ENCODE measurements at regions not wholly inside any gene's neighbourhood (a gene's known extent, or its start where the extent isn't known, plus 50 kb on each side); places are given as distances from the start of the nearest gene placed in this dataset.
"Not testable (repeated sequence)": the region's sequence is repeated elsewhere in the genome, so short reads cannot be mapped to it uniquely, and the experiment has no call there.

DNA sequence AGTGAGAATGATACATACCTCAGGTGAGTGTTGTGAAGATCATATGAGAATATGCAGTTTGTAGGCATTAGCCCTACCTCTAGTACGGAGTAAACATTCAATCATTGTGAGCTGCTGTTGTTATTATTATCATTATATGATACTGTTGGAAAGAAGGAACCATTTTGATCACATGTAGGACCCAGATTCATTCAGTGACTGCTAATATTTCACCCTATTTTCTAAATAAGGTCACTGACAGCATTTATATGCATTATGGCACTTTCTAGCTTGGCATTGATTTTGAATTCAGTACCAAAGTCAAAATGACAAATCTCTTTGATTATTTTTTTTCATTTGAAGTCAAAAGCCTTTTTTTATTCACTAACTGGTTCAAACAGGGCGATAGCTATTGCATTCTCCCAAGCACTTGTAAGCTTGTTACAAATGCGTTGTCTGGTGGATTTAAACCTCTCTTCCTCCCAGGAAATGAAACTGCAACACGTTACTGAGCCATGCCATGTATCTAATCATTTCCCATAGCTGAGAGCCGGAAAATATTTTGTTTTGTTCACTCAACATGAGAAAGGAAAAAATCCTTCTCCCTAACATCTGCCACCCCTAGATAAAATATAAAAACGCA lies 320.8 kb upstream of the SGCD start:
- DNase-seq (ENCODE audit: low read depth in 3 of 3, low spot score in 2 of 3): no peak

DNA sequence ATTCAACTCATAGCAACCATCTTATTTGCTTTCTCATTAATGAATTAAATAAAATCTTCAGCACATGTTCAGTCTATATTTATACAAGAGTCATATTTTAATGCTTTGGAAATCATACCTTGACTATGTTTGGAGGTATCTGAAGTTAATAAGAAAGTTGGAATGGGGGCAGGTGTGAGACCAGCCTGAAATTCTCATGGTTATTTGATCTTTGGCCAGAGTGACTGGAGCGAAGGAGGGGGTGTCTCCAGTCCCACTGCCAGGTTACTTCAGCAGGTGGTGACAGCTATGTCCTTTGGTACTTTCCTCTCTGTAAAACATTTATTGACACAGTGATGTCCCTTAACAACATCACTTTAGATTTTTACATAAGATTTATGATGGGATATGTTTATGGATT lies 318.1 kb upstream of the SGCD start:
- DNase-seq (ENCODE audit: low read depth in 3 of 3, low spot score in 2 of 3): no peak

GRCh38 chr5:156009583-156009982 lies 317.4 kb upstream of the SGCD start:
- no peak for DNase-seq (ENCODE audit: low read depth in 3 of 3, low spot score in 2 of 3)

- no peak for DNase-seq (ENCODE audit: low read depth in 3 of 3, low spot score in 2 of 3)
Measured at GRCh38 chr5:156015137-156015536, 311.8 kb upstream of the SGCD start.

DNA sequence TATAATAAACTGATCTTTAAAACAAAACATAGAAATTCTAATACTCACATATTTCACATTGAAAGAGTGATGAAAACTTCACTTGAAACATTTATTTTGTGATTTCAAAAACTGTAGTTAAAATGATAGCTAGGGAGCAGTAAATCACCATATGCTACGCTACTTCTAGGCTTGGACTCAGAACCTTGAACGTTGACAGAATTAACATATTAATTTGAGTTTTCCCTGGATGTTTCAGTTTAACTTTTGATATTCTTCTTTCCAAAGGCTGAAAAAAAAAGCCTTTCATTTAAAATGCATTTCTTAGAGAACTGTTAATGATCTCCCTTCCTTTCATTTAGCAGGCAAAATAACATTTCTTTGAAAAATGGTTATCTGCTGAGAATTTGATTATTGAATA lies 307.8 kb upstream of the SGCD start:
- no peak for DNase-seq (ENCODE audit: low read depth in 3 of 3, low spot score in 2 of 3)

DNA sequence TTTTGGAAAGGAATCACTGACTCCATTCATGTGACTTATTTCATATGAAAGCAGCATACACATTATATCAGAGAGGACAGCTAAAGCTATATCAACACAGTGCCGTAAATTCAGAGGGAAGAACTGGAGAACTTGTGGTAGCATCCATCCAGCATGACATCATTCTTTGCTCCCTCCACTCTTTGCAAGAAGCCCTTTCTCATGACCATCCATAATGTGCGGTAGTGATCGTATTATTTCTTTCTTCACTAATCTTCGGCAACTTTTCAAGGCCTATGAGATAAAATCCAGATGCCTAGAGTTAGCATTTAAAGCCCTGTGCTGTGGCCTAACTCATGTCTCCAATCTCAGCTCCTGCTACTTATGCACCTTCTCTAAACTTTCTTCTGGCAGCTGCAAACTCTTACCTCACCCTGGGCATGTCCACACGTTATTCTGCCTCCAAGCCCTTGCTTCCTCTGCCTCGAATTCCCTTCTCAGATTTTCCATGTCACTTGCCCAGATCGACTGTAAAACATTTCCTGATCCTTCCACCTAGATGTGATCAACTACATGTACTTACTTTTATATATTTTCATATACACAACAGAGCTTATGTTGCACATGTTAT lies 307.3 kb upstream of the SGCD start:
- no peak for DNase-seq (ENCODE audit: low read depth in 3 of 3, low spot score in 2 of 3)

- no peak for DNase-seq (ENCODE audit: low read depth in 3 of 3, low spot score in 2 of 3)
Measured at GRCh38 chr5:156020647-156021046, 306.3 kb upstream of the SGCD start.

DNA sequence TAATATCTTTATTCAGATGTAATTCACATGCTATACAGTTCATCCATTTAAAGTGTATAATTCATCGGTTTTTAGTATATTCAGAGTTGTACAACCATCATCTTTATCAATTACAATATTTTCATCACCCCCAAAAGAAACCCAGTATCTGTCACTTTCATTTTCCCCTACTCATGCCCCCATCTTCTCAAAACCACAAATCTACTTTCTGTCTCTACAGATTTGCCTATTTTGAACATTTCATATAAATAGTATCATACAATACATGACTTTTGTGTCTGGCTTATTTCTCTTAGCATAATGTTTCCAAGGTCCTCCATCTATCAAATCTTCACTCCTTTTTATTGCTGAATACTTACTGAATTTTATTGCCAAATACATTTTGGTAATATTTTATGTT lies 305.1 kb upstream of the SGCD start:
- no peak for DNase-seq (ENCODE audit: low read depth in 3 of 3, low spot score in 2 of 3)

DNA sequence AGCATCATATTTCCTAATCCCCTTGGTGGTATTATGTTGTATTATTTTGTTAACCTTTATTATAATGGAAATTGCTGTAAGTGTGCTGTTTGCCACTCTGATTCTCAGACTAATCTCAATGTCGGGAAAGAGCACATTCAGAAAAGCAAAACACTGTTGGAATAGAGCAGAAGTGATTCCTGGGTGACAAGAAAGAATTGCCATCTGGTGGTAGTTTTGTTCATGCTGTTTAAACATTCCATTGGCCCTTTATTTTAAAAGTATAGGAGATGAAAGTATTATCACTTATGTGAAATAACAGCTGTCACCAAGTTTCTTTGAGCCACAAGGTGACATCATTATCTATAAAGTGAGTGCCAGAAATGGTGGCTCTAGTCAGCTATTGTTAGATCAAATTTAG lies 301.3 kb upstream of the SGCD start:
- DNase-seq (ENCODE audit: low read depth in 3 of 3, low spot score in 2 of 3): no peak

DNA sequence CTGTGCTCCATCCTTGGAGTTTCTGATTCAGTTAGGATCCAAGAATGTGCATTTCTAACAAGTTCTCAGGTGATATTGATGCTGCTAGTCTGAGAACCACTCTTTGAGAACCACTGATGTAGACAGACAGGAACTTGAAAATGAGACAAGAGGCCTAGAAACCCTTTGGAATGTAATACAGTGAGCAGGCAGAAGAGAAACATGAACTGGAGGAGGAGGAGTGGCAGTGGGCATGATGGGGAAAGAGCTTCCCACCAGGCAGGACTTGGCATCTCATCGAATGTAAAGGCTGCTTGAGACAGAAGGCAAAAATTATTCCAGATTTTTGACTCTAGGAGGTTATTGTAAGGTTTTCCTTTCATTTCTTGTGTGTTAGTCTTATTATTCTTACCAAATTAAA lies 295.8 kb upstream of the SGCD start:
- no peak for DNase-seq (ENCODE audit: low read depth in 3 of 3, low spot score in 2 of 3)

- DNase-seq (ENCODE audit: low read depth in 3 of 3, low spot score in 2 of 3): no peak
Measured at GRCh38 chr5:156036640-156037039, 290.3 kb upstream of the SGCD start.

GRCh38 chr5:156037151-156037909 lies 289.6 kb upstream of the SGCD start:
- DNase-seq (ENCODE audit: low read depth in 3 of 3, low spot score in 2 of 3): no peak

GRCh38 chr5:156042726-156043125 lies 284.2 kb upstream of the SGCD start:
- no peak for DNase-seq (ENCODE audit: low read depth in 3 of 3, low spot score in 2 of 3)

DNA sequence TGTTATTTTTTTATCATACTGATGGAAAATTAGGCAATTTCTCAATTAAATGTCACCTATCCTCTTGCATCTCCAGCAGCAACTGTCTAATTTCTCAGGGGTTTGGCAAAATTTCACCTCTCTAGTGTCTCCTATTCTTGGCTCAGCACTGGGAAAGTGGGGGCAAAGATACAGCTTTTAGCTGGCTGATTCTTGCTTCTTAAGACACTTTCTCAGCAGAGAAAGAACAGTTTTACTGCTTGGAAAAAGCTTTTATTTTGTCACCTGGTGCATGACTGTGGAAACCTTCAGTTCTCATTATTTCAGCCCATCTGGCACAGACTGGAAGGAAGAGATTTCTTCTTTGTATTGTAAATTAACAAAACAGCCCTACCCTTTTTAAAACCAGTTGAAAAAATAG lies 283.6 kb upstream of the SGCD start:
- no peak for DNase-seq (ENCODE audit: low read depth in 3 of 3, low spot score in 2 of 3)

GRCh38 chr5:156051972-156052371 lies 275.0 kb upstream of the SGCD start:
- DNase-seq (ENCODE audit: low read depth in 3 of 3, low spot score in 2 of 3): no peak

GRCh38 chr5:156052656-156053055 lies 274.3 kb upstream of the SGCD start:
- DNase-seq (ENCODE audit: low read depth in 3 of 3, low spot score in 2 of 3): no peak

DNA sequence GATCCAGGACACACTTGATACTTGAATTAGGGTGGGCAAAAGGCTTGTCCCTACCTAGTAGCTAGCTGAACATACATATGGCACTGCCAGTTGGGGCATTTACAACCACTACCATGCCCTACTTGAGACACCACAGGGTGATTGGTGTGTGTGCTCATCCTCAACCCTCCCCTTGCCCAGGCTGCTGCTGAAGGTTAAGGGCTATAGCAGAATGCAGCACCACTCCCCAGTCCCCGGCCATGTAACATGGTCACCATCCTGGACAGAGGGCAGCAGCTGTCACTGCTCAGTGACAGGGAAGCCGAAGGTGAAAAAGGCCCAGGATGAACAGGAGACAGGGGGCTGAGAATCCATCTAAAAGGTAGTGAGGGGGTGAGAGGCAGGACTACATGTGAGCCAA lies 273.9 kb upstream of the SGCD start:
- no peak for DNase-seq (ENCODE audit: low read depth in 3 of 3, low spot score in 2 of 3)

DNA sequence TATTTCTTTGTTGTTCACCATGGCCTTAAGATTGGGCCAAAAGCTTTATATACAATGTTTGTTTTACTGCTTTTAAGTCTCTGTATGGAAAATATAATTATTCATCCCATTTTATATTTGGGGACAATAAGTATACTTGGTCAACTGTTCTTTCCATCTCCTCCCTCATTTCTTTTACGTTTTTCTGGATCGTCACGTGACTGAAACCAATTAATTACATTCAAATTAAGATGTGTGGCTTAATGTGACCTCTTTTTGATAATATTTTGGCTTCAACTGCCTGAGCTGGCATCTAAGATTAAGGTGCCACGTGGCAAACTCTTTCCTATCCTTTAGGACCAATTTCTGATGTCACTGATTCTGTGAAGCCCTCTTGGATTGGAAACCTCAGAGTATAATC lies 250.1 kb upstream of the SGCD start:
- no peak for DNase-seq (ENCODE audit: low read depth in 3 of 3, low spot score in 2 of 3)

- no peak for DNase-seq (ENCODE audit: low read depth in 3 of 3, low spot score in 2 of 3)
Measured at GRCh38 chr5:156087577-156088110, 239.3 kb upstream of the SGCD start.

- DNase-seq (ENCODE audit: low read depth in 3 of 3, low spot score in 2 of 3): not testable (repeated sequence)
Measured at GRCh38 chr5:156089955-156090940, 236.7 kb upstream of the SGCD start.

- DNase-seq (ENCODE audit: low read depth in 3 of 3, low spot score in 2 of 3): no peak
Measured at GRCh38 chr5:156093024-156093423, 233.9 kb upstream of the SGCD start.

Measured in right renal cortex interstitium (tissue), 3 donors.